ENCODE measurements at regions not wholly inside any gene's neighbourhood (a gene's known extent, or its start where the extent isn't known, plus 50 kb on each side); places are given as distances from the start of the nearest gene placed in this dataset.

GRCh38 chr17:33352526-33352925, 59.4 kb upstream of the ASIC2 start:
- no peak for DNase-seq

- no peak for DNase-seq
Observed at GRCh38 chr17:33356266-33356665, 63.2 kb upstream of the ASIC2 start.

- no peak for DNase-seq
Observed at GRCh38 chr17:33363475-33363874, 70.4 kb upstream of the ASIC2 start.

- DNase-seq: no peak
Observed at GRCh38 chr17:33366960-33367359, 73.9 kb upstream of the ASIC2 start.

GRCh38 chr17:33369149-33369548, 76.1 kb upstream of the ASIC2 start:
- no peak for DNase-seq

GRCh38 chr17:33369876-33370275, 76.8 kb upstream of the ASIC2 start:
- DNase-seq: no peak

GRCh38 chr17:33370401-33370800, 77.3 kb upstream of the ASIC2 start:
- DNase-seq: no peak

- DNase-seq: no peak
Observed at GRCh38 chr17:33371377-33371776, 78.3 kb upstream of the ASIC2 start.

GRCh38 chr17:33373273-33373672, 80.2 kb upstream of the ASIC2 start:
- no peak for DNase-seq

GRCh38 chr17:33375103-33375502, 82.0 kb upstream of the ASIC2 start:
- DNase-seq: no peak

GRCh38 chr17:33375783-33376182, 82.7 kb upstream of the ASIC2 start:
- DNase-seq: no peak

GRCh38 chr17:33377837-33378595, 84.9 kb upstream of the ASIC2 start:
- DNase-seq: no peak

GRCh38 chr17:33381201-33381600, 88.1 kb upstream of the ASIC2 start:
- DNase-seq: peak; percentile 51

GRCh38 chr17:33383488-33384023, 90.5 kb upstream of the ASIC2 start:
- no peak for DNase-seq

- no peak for DNase-seq
Observed at GRCh38 chr17:33385133-33385532, 92.0 kb upstream of the ASIC2 start.

GRCh38 chr17:33385713-33386112, 92.6 kb upstream of the ASIC2 start:
- DNase-seq: no peak

GRCh38 chr17:33387406-33387805, 94.3 kb upstream of the ASIC2 start:
- no peak for DNase-seq

- DNase-seq: no peak
Observed at GRCh38 chr17:33389504-33390135, 96.5 kb upstream of the ASIC2 start.

GRCh38 chr17:33390479-33391176, 97.5 kb upstream of the ASIC2 start:
- no peak for DNase-seq

- DNase-seq: no peak
Observed at GRCh38 chr17:33396818-33397217, 103.7 kb upstream of the ASIC2 start.

GRCh38 chr17:33398386-33398785, 105.3 kb upstream of the ASIC2 start:
- DNase-seq: no peak

- no peak for DNase-seq
Observed at GRCh38 chr17:33401249-33401648, 108.2 kb upstream of the ASIC2 start.

GRCh38 chr17:33403194-33403593, 110.1 kb upstream of the ASIC2 start:
- no peak for DNase-seq
